ENCODE measurements at regions not wholly inside any gene's neighbourhood (a gene's known extent, or its start where the extent isn't known, plus 50 kb on each side); places are given as distances from the start of the nearest gene placed in this dataset.
"Not testable (repeated sequence)": the region's sequence is repeated elsewhere in the genome, so short reads cannot be mapped to it uniquely, and the experiment has no call there.

DNA sequence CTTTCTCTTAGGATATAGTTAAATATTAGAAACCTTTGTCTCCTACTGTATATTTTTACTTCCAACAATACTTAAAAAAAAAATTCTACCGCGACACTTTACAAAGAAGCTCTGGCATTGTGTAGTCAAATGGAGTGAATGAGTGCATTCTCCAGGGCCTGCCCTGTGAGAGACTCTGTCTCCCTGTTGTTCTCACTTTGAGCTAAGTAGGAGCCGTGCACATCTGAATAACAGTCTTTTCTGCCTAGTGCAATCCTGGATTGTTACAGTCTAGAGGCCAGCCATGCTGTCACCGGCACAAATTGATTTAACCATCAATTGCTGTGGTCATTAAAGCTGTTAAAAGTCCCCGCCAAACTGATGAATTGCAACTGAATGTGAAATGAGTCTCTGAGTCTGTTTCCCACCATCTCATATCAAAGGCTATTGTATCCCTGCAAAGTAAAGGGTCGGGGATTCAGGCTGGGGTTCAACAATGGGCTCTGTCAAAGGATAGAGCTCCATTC lies 156.0 kb downstream of the RFPL4B start:
- no peak for DNase-seq (ENCODE audit: low read depth in 3 of 3, low spot score in 2 of 3)

GRCh38 chr6:112504621-112505020 lies 157.5 kb downstream of the RFPL4B start:
- DNase-seq (ENCODE audit: low read depth in 3 of 3, low spot score in 2 of 3), result no peak

GRCh38 chr6:112511441-112511840 lies 164.3 kb downstream of the RFPL4B start:
- DNase-seq (ENCODE audit: low read depth in 3 of 3, low spot score in 2 of 3), result no peak

DNA sequence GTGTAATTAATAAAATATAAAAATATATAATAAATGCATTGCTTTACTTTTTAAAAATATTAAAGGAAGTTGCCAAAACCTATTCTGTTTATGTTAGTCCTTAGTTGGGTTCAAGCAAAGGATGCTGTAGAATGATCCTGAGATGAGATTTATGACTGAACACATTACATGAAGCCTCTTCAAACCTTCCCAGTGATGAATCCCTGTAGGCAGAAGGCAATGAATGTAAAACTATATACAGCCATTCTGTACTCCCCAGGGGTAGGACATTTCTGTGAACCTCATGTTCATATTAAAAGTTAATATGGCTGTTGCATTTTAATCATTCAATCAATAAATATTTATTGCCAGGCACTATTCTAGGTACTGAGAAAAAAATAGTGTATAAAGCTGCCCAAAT lies 166.0 kb downstream of the RFPL4B start:
- DNase-seq (ENCODE audit: low read depth in 3 of 3, low spot score in 2 of 3), result no peak

- no peak for DNase-seq (ENCODE audit: low read depth in 3 of 3, low spot score in 2 of 3)
These were observed 175.5 kb downstream of the RFPL4B start for GRCh38 chr6:112522587-112522986.

DNA sequence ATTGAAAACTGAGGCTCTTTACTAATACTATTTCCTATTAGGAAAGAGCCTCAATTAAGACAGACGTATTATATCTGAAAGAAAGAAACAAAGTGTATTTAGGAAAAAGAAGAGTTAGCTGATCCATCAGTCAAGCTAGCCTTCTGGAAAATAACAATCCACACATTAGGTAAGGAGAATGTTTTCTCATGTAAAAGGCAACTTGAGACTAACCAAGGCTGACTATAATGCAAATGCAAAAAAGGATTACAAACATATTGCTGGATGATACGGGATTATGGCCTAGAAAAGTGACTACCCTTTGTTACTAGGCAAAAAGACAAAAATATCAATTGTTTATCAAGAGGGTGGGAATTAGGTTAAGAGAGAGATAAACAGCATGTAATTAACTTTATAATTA lies 176.9 kb downstream of the RFPL4B start:
- no peak for DNase-seq (ENCODE audit: low read depth in 3 of 3, low spot score in 2 of 3)

DNA sequence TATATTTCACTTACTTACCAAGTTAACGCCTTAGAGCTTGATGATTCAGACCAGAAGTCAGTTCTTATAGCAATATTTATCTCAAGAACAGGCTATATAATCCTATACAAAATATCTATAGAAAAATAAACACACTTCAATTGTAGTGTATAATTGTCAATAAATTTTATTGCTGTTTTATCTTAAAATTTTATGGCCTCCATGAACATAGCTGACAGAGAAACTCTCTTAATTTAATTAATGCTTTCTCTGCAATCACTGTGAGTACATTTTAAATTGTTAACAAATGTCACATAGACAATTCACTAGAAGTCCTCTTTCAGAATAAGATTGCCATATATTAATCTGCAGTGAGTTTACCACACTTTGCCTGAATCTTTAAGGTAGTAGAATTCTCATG lies 178.6 kb downstream of the RFPL4B start:
- no peak for DNase-seq (ENCODE audit: low read depth in 3 of 3, low spot score in 2 of 3)

GRCh38 chr6:112526594-112526993 lies 179.5 kb downstream of the RFPL4B start:
- no peak for DNase-seq (ENCODE audit: low read depth in 3 of 3, low spot score in 2 of 3)

DNA sequence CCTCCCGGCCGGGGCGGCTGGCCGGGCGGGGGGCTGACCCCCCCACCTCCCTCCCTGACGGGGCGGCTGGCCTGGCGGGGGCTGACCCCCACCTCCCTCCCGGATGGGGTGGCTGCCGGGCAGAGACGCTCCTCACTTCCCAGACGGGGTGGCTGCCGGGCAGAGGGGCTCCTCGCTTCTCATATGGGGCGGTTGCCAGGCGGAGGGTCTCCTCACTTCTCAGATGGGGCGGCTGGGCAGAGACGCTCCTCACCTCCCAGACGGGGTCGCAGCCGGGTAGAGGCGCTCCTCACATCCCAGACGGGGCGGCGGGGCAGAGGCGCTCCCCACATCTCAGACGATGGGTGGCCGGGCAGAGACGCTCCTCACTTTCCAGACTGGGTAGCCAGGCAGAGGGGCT lies 181.2 kb downstream of the RFPL4B start:
- not testable (repeated sequence) for DNase-seq (ENCODE audit: low read depth in 3 of 3, low spot score in 2 of 3)

GRCh38 chr6:112535816-112536215 lies 188.7 kb downstream of the RFPL4B start:
- no peak for DNase-seq (ENCODE audit: low read depth in 3 of 3, low spot score in 2 of 3)

DNA sequence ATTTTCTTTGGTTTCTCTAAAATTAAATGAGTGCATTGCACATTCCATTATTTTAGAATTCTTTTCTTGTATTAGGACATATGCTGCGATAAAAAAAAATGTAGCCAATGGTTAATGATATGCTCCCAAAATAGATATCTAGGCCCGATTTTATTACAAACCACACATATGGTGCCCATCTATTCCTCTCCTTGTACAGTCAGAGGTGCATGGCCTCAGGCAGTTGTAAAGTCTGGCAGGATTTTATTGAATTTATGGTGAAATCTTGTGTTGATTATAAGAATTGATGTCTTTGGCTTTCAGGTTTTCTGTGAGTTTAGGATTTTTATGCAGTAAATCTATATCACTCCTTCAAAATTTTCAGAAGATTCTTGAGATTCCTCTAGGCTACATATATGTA lies 192.2 kb downstream of the RFPL4B start:
- no peak for DNase-seq (ENCODE audit: low read depth in 3 of 3, low spot score in 2 of 3)

DNA sequence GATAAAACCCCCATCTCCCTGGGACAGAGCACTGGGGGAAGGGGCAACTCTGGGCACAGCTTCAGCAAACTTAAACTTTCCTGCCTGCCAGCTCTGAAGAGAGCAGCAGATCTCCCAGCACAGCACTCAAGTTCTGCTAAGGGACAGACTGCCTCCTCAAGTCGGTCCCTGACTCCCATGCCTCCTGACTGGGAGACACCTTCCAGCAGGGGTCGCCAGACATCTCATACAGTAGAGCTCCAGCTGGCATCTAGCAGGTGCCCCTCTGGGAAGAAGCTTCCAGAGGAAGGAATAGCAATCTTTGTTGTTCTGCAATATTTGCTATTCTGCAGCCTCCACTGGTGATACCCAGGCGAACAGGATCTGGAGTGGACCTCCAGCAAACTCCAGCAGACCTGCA lies 194.7 kb downstream of the RFPL4B start:
- not testable (repeated sequence) for DNase-seq (ENCODE audit: low read depth in 3 of 3, low spot score in 2 of 3)

DNA sequence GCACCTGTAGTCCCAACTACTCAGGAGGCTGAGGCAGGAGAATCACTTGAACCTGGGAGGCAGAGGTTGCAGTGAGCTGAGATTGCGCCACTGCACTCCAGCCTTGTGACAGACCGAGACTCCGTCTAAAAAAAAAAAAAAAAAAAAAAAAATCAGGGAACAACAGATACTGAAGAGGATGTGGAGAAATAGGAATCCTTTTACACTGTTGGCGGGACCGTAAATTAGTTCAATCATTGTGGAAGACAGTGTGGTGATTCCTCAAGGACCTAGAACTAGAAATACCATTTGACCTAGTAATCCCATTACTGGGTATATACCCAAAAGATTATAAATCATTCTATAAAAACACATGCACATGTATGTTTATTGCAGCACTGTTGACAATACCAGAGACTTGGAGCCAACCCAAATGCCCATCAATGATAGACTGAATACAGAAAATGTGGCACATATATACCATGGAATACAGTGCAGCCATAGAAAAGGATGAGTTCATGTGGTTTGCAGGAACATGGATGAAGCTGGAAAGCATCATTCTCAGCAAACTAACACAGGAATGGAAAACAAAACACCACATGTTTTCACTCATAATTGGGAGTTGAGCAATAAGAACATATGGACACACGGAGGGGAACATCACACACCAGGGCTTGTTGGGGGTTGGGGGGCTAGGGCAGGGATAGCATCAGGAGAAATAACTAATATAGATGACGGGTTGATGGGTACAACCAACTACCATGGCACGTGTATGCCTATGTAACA lies 200.4 kb downstream of the RFPL4B start:
- not testable (repeated sequence) for DNase-seq (ENCODE audit: low read depth in 3 of 3, low spot score in 2 of 3)

DNA sequence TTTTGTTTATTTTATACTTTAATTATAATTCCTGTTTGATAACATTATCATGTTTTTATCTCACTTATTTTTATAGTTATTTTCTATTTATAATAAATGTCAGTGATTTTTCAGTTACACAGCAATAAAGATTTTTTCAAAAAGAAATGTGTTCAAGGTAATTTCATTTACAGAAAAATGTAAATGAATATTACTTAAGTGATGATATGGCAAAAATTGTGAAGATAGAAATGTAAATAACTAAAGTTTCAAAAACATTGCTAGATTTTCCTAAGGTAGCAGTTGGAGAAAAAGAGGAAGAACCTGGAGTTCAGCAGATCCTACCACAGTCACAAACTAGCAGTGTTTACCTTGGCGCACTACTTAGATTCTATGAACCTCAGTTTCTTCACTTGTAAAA lies 202.6 kb downstream of the RFPL4B start:
- no peak for DNase-seq (ENCODE audit: low read depth in 3 of 3, low spot score in 2 of 3)

- no peak for DNase-seq (ENCODE audit: low read depth in 3 of 3, low spot score in 2 of 3)
These were observed 210.3 kb downstream of the RFPL4B start for GRCh38 chr6:112557435-112557834.

DNA sequence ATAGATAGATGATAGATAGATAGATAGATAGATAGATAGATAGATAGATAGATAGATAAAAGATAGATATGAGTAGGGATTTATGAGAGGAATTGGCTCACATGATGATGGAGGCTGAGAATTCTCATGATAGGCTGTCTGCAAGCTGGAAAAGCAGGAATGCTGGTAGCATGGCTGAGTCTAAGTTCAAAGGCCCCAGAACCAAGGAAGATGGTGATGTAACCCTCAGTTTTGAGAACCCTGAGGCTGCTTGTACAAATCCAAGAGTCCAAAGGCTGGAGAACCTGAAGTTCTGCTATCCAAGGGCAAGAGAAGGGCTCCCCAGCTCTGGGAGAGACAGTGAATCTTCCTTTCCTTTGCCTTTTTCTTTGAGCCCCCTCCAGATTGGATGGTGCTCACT lies 210.8 kb downstream of the RFPL4B start:
- no peak for DNase-seq (ENCODE audit: low read depth in 3 of 3, low spot score in 2 of 3)

- DNase-seq (ENCODE audit: low read depth in 3 of 3, low spot score in 2 of 3), result no peak
These were observed 213.5 kb downstream of the RFPL4B start for GRCh38 chr6:112560651-112561050.

GRCh38 chr6:112562301-112563231 lies 215.4 kb downstream of the RFPL4B start:
- DNase-seq (ENCODE audit: low read depth in 3 of 3, low spot score in 2 of 3), result no peak

GRCh38 chr6:112563368-112563767 lies 216.2 kb downstream of the RFPL4B start:
- DNase-seq (ENCODE audit: low read depth in 3 of 3, low spot score in 2 of 3), result no peak

GRCh38 chr6:112568066-112568465 lies 220.9 kb downstream of the RFPL4B start:
- DNase-seq (ENCODE audit: low read depth in 3 of 3, low spot score in 2 of 3), result no peak

- DNase-seq (ENCODE audit: low read depth in 3 of 3, low spot score in 2 of 3), result no peak
These were observed 224.5 kb downstream of the RFPL4B start for GRCh38 chr6:112571488-112572270.
